ENCODE measurements at regions not wholly inside any gene's neighbourhood (a gene's known extent, or its start where the extent isn't known, plus 50 kb on each side); places are given as distances from the start of the nearest gene placed in this dataset.

DNA sequence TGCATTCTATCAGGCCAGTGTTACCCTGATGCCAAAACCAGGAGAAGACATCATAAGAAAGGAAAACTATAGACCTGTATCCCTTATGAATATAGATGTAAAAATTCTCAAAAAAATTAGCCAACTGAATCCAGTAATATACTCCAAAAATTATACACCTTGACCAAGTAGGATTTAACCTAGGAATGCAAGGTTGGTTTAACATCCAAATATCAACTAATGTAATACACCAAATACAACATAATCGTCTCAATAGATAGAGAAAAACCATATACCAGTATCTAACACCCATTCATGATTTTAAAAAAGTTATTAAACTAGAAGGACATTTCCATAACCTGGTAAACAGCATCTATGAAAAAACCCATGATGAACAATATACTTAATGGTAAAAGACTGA lies 56.5 kb upstream of the SELENOK start:
- TF ChIP-seq, protein P1, sequence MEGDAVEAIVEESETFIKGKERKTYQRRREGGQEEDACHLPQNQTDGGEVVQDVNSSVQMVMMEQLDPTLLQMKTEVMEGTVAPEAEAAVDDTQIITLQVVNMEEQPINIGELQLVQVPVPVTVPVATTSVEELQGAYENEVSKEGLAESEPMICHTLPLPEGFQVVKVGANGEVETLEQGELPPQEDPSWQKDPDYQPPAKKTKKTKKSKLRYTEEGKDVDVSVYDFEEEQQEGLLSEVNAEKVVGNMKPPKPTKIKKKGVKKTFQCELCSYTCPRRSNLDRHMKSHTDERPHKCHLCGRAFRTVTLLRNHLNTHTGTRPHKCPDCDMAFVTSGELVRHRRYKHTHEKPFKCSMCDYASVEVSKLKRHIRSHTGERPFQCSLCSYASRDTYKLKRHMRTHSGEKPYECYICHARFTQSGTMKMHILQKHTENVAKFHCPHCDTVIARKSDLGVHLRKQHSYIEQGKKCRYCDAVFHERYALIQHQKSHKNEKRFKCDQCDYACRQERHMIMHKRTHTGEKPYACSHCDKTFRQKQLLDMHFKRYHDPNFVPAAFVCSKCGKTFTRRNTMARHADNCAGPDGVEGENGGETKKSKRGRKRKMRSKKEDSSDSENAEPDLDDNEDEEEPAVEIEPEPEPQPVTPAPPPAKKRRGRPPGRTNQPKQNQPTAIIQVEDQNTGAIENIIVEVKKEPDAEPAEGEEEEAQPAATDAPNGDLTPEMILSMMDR (IDR thresholded peaks at IDR 0.05), result no peak
- TF ChIP-seq POLR2AphosphoS5 (IDR thresholded peaks at IDR 0.05; ENCODE audit: low read depth, low read length) (no peak), TCF7L2 (IDR thresholded peaks at IDR 0.05; ENCODE audit: low read depth, low read length) (no peak), SIN3A (IDR thresholded peaks at IDR 0.05; ENCODE audit: borderline replicate concordance, insufficient read depth, low read depth, low read length) (no peak)
- TF ChIP-seq, protein P2, sequence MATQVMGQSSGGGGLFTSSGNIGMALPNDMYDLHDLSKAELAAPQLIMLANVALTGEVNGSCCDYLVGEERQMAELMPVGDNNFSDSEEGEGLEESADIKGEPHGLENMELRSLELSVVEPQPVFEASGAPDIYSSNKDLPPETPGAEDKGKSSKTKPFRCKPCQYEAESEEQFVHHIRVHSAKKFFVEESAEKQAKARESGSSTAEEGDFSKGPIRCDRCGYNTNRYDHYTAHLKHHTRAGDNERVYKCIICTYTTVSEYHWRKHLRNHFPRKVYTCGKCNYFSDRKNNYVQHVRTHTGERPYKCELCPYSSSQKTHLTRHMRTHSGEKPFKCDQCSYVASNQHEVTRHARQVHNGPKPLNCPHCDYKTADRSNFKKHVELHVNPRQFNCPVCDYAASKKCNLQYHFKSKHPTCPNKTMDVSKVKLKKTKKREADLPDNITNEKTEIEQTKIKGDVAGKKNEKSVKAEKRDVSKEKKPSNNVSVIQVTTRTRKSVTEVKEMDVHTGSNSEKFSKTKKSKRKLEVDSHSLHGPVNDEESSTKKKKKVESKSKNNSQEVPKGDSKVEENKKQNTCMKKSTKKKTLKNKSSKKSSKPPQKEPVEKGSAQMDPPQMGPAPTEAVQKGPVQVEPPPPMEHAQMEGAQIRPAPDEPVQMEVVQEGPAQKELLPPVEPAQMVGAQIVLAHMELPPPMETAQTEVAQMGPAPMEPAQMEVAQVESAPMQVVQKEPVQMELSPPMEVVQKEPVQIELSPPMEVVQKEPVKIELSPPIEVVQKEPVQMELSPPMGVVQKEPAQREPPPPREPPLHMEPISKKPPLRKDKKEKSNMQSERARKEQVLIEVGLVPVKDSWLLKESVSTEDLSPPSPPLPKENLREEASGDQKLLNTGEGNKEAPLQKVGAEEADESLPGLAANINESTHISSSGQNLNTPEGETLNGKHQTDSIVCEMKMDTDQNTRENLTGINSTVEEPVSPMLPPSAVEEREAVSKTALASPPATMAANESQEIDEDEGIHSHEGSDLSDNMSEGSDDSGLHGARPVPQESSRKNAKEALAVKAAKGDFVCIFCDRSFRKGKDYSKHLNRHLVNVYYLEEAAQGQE (IDR thresholded peaks at IDR 0.05; ENCODE audit: insufficient read depth in 1 of 2, low read depth in 2 of 2, low read length in 1 of 2), result no peak
